ENCODE measurements at regions not wholly inside any gene's neighbourhood (a gene's known extent, or its start where the extent isn't known, plus 50 kb on each side); places are given as distances from the start of the nearest gene placed in this dataset.

GRCh38 chr6:114718716-114719270 lies 376.0 kb upstream of the HS3ST5 start:
- H3K36me3 Mint-ChIP-seq (ENCODE audit: low read depth, unreplicated experiment), result no peaks in the 10 kb centered on the region
- DNase-seq (ENCODE audit: low spot score), result no peak
- H3K27me3 Mint-ChIP-seq (ENCODE audit: unreplicated experiment), result peaks cover 1% of the 10 kb centered on the region
- no peak overlapping the region for H3K4me3 Mint-ChIP-seq (ENCODE audit: unreplicated experiment)
- no peaks in the 10 kb centered on the region for H3K9me3 Mint-ChIP-seq (ENCODE audit: unreplicated experiment)
- no peak for TF ChIP-seq CTCF (IDR thresholded peaks at IDR 0.05; ENCODE audit: unreplicated experiment)
- no peaks in the 10 kb centered on the region for H3K4me1 Mint-ChIP-seq (ENCODE audit: unreplicated experiment)
- H3K27ac Mint-ChIP-seq (ENCODE audit: unreplicated experiment), result no peak overlapping the region

GRCh38 chr6:114718186-114718585 lies 375.4 kb upstream of the HS3ST5 start:
- H3K9me3 Mint-ChIP-seq (ENCODE audit: unreplicated experiment), result no peaks in the 10 kb centered on the region
- H3K36me3 Mint-ChIP-seq (ENCODE audit: low read depth, unreplicated experiment), result no peaks in the 10 kb centered on the region
- H3K4me1 Mint-ChIP-seq (ENCODE audit: unreplicated experiment), result no peaks in the 10 kb centered on the region
- TF ChIP-seq CTCF (IDR thresholded peaks at IDR 0.05; ENCODE audit: unreplicated experiment), result no peak
- no peak overlapping the region for H3K27ac Mint-ChIP-seq (ENCODE audit: unreplicated experiment)
- peaks cover 1% of the 10 kb centered on the region for H3K27me3 Mint-ChIP-seq (ENCODE audit: unreplicated experiment)
- no peak for DNase-seq (ENCODE audit: low spot score)
- H3K4me3 Mint-ChIP-seq (ENCODE audit: unreplicated experiment), result no peak overlapping the region

GRCh38 chr6:114714836-114715507 lies 372.1 kb upstream of the HS3ST5 start:
- Mint-ChIP-seq H3K36me3 (ENCODE audit: low read depth, unreplicated experiment) (no peaks in the 10 kb centered on the region), H3K27ac (ENCODE audit: unreplicated experiment) (no peak overlapping the region), H3K9me3 (ENCODE audit: unreplicated experiment) (no peaks in the 10 kb centered on the region), H3K4me3 (ENCODE audit: unreplicated experiment) (no peak overlapping the region), H3K4me1 (ENCODE audit: unreplicated experiment) (no peaks in the 10 kb centered on the region), H3K27me3 (ENCODE audit: unreplicated experiment) (peaks cover 1% of the 10 kb centered on the region)
- DNase-seq (ENCODE audit: low spot score), result no peak
- no peak for TF ChIP-seq CTCF (IDR thresholded peaks at IDR 0.05; ENCODE audit: unreplicated experiment)

- no peak for DNase-seq (ENCODE audit: low spot score)
These were observed 370.9 kb upstream of the HS3ST5 start for GRCh38 chr6:114713690-114714089.

More at GRCh38 chr6:114713690-114714089, 370.9 kb upstream of the HS3ST5 start:
- Mint-ChIP-seq H3K36me3 (ENCODE audit: low read depth, unreplicated experiment) (no peaks in the 10 kb centered on the region), H3K27ac (ENCODE audit: unreplicated experiment) (no peak overlapping the region), H3K9me3 (ENCODE audit: unreplicated experiment) (no peaks in the 10 kb centered on the region), H3K4me3 (ENCODE audit: unreplicated experiment) (no peak overlapping the region), H3K27me3 (ENCODE audit: unreplicated experiment) (peaks cover 1% of the 10 kb centered on the region), H3K4me1 (ENCODE audit: unreplicated experiment) (no peaks in the 10 kb centered on the region)
- no peak for TF ChIP-seq CTCF (IDR thresholded peaks at IDR 0.05; ENCODE audit: unreplicated experiment)

Measured in endothelial cell (in vitro differentiated cells).